ENCODE measurements at regions not wholly inside any gene's neighbourhood (a gene's known extent, or its start where the extent isn't known, plus 50 kb on each side); places are given as distances from the start of the nearest gene placed in this dataset.

- DNase-seq (ENCODE audit: low spot score), result no peak
- TF ChIP-seq, protein P1, sequence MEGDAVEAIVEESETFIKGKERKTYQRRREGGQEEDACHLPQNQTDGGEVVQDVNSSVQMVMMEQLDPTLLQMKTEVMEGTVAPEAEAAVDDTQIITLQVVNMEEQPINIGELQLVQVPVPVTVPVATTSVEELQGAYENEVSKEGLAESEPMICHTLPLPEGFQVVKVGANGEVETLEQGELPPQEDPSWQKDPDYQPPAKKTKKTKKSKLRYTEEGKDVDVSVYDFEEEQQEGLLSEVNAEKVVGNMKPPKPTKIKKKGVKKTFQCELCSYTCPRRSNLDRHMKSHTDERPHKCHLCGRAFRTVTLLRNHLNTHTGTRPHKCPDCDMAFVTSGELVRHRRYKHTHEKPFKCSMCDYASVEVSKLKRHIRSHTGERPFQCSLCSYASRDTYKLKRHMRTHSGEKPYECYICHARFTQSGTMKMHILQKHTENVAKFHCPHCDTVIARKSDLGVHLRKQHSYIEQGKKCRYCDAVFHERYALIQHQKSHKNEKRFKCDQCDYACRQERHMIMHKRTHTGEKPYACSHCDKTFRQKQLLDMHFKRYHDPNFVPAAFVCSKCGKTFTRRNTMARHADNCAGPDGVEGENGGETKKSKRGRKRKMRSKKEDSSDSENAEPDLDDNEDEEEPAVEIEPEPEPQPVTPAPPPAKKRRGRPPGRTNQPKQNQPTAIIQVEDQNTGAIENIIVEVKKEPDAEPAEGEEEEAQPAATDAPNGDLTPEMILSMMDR (IDR thresholded peaks at IDR 0.05), result no peak
These were observed 264.5 kb downstream of the MRPL39 start for GRCh38 chr21:25342816-25343215.

DNA sequence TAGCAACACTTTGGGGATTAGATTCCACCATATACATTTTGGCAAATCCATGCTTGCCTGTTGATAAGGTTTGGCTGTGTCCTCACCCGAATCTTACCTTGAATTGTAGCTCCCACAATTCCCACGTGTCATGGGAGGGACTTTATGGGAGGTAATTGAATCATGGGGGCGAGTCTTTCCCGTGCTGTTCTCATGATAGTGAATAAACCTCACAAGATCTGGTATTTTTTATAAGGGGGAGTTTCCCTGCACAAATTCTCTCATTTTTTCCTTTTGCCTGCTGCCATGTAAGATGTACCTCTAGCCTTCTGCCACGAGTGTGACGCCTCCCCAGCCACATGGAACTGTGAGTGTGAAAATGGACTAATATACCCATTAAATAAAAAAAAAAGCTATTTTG is 265.3 kb downstream of the MRPL39 start:
- Histone ChIP-seq H3K27ac (no peak overlapping the region), H3K36me3 (no peaks in the 10 kb centered on the region), H3K27me3 (replicated peaks; ENCODE audit: insufficient read depth) (no peaks in the 10 kb centered on the region), H3K4me1 (ENCODE audit: control insufficient read depth in 1 of 2, low read depth in 2 of 2) (no peaks in the 10 kb centered on the region), H3K9me3 (no peaks in the 10 kb centered on the region), H3K4me3 (no peak overlapping the region)
- TF ChIP-seq, protein P1 (IDR thresholded peaks at IDR 0.05), result no peak
- no peak for DNase-seq (ENCODE audit: low spot score)
- ATAC-seq (ENCODE audit: insufficient number of reproducible peaks, low FRiP score, low read depth), result no peak

More at GRCh38 chr21:25342816-25343215, 264.5 kb downstream of the MRPL39 start:
- Histone ChIP-seq H3K4me3 (no peak overlapping the region), H3K4me1 (ENCODE audit: control insufficient read depth in 1 of 2, low read depth in 2 of 2) (no peaks in the 10 kb centered on the region), H3K27ac (no peak overlapping the region), H3K36me3 (no peaks in the 10 kb centered on the region), H3K27me3 (replicated peaks; ENCODE audit: insufficient read depth) (no peaks in the 10 kb centered on the region), H3K9me3 (no peaks in the 10 kb centered on the region)
- no peak for ATAC-seq (ENCODE audit: insufficient number of reproducible peaks, low FRiP score, low read depth)

DNA sequence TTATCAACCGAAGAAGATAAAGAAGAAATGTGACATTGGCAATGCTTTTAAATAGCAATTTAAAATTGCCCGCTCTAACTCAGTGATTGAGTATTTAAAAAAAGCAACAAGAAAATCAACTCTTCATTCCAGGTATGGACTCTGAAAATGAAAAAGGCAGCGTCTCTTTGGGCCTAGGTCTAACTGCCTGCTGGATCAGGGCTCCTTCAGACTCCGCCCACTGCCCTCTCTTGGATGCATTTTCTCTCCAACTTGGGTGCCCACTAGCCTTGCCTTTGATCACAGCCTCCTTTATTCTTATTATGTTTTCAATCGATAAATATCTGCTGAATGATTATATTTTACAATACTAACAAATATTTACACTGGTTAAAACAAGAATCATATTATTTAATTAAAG is 268.9 kb downstream of the MRPL39 start:
- TF ChIP-seq, protein P1 (IDR thresholded peaks at IDR 0.05), result no peak
- Histone ChIP-seq H3K36me3 (no peaks in the 10 kb centered on the region), H3K4me1 (ENCODE audit: control insufficient read depth in 1 of 2, low read depth in 2 of 2) (no peaks in the 10 kb centered on the region), H3K4me3 (no peak overlapping the region), H3K9me3 (no peaks in the 10 kb centered on the region), H3K27ac (no peak overlapping the region), H3K27me3 (replicated peaks; ENCODE audit: insufficient read depth) (no peaks in the 10 kb centered on the region)
- DNase-seq (ENCODE audit: low spot score) (no peak), ATAC-seq (ENCODE audit: insufficient number of reproducible peaks, low FRiP score, low read depth) (no peak)

- no peaks in the 10 kb centered on the region for H3K9me3 ChIP-seq
- ATAC-seq (ENCODE audit: insufficient number of reproducible peaks, low FRiP score, low read depth) (no peak), DNase-seq (ENCODE audit: low spot score) (no peak)
- H3K36me3 ChIP-seq, result no peaks in the 10 kb centered on the region
- TF ChIP-seq, protein P1 (IDR thresholded peaks at IDR 0.05), result no peak
- H3K27ac ChIP-seq, result no peak overlapping the region
- no peaks in the 10 kb centered on the region for H3K4me1 ChIP-seq (ENCODE audit: control insufficient read depth in 1 of 2, low read depth in 2 of 2)
- H3K27me3 ChIP-seq (replicated peaks; ENCODE audit: insufficient read depth), result no peaks in the 10 kb centered on the region
- H3K4me3 ChIP-seq, result no peak overlapping the region
These were observed 273.1 kb downstream of the MRPL39 start for GRCh38 chr21:25334046-25334730.

DNA sequence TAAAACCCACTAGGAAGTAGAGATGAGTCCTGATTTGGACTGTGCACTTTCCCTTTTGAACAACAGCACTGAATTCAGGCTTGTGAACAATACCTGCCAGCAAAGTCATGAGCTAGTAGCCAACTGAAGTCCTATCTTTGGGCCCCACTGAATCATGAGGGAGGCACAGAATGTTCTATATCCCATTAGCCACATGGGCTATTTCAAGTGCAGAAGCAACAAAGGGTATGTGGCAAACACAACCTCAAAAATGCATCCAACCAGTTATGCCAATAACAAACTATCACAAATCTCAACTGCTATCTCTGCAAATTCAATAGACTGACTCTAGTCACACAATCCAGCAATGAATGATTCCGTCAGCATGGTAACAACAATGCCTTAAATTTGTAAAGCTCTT is 276.0 kb downstream of the MRPL39 start:
- no peaks in the 10 kb centered on the region for H3K9me3 ChIP-seq
- H3K27me3 ChIP-seq (replicated peaks; ENCODE audit: insufficient read depth), result no peaks in the 10 kb centered on the region
- no peaks in the 10 kb centered on the region for H3K36me3 ChIP-seq
- no peak overlapping the region for H3K4me3 ChIP-seq
- TF ChIP-seq, protein P1 (IDR thresholded peaks at IDR 0.05), result no peak
- no peaks in the 10 kb centered on the region for H3K4me1 ChIP-seq (ENCODE audit: control insufficient read depth in 1 of 2, low read depth in 2 of 2)
- no peak overlapping the region for H3K27ac ChIP-seq
- no peak for ATAC-seq (ENCODE audit: insufficient number of reproducible peaks, low FRiP score, low read depth)
- DNase-seq (ENCODE audit: low spot score), result no peak
